A549 (cell line): ENCODE measurements at regions not wholly inside any gene's neighbourhood (a gene's known extent, or its start where the extent isn't known, plus 50 kb on each side); places are given as distances from the start of the nearest gene placed in this dataset.

Experiments used
- ATAC-seq, 2 experiments: fragments of 200-7000 bp in 1 of 2; fragments of >200 bp in 1 of 2; cut with Nextera tagmentation in 1 of 2; cut with Tn5 transposase in 1 of 2; 3 replicates each; pipeline versions ENCODE4 v1.8.0 to v1.9.1; 2018 to 2020; ENCODE audit warnings: mild to moderate bottlenecking in 1 of 2, moderate library complexity in 1 of 2
- CTCF ChIA-PET: fragments of 300-600 bp; sonication (Branson Sonifier 250); formaldehyde crosslinking; extraction: SDS; loops from one replicate; lab custom pipeline; 2021; ENCODE audit warnings: antibody characterized with exemption, inconsistent platforms; lab: Yijun Ruan, JAX
- POLR2A ChIA-PET: fragments of 350-600 bp; formaldehyde crosslinking; extraction: SDS; loops from one replicate; lab custom pipeline; 2021; ENCODE audit warnings: antibody characterized with exemption, inconsistent platforms; lab: Yijun Ruan, JAX
- DNase-seq, 2 experiments: peaks; one replicate each; pipeline versions ENCODE4 v3.0.0 to v3.0.0-alpha.2; 2011 to 2016; ENCODE audit warnings: low read depth in 1 of 2, low spot score in 1 of 2
- FAIRE-seq: peaks from 2 replicates; lab custom pipeline; 2011; peaks lifted over from hg19 to GRCh38; lab: Jason Lieb, UNC
- H3K27ac ChIP-seq, 2 experiments: fragments of >200 bp; sonication (Bioruptor Twin); formaldehyde crosslinking; 3 replicates each; pipeline ENCODE4 v1.5.1; 2016 to 2017
- H3K4me1 ChIP-seq: fragments of >200 bp; sonication (Bioruptor Twin); formaldehyde crosslinking; 3 replicates; pipeline ENCODE4 v1.6.1; 2016
- H3K4me2 ChIP-seq: fragments of >200 bp; sonication (Bioruptor Twin); formaldehyde crosslinking; 3 replicates; pipeline ENCODE4 v1.6.1; 2016
- H3K4me3 ChIP-seq: fragments of >200 bp; sonication (Bioruptor Twin); formaldehyde crosslinking; 3 replicates; pipeline ENCODE4 v1.5.1; 2016
- H3K9me3 ChIP-seq: fragments of >200 bp; sonication (Bioruptor Twin); formaldehyde crosslinking; 3 replicates; pipeline ENCODE4 v1.6.1; 2016
- ATOH8 ChIP-seq: fragments of 250-450 bp; sonication (Bioruptor Pico); IDR thresholded peaks from 2 replicates; pipeline ENCODE4 v1.5.0; 2020; ENCODE audit warnings: low read depth, mild to moderate bottlenecking, moderate library complexity
- BHLHE40 ChIP-seq: IDR thresholded peaks from 2 replicates; pipeline ENCODE4 v1.6.1; 2012; ENCODE audit warnings: low read depth, low read length, inconsistent platforms
- CBX8 ChIP-seq: fragments of 200-600 bp; sonication (generic); IDR thresholded peaks from 2 replicates; pipeline ENCODE4 v1.6.1; 2016
- CTCF ChIP-seq: fragments of >200 bp; sonication (Bioruptor Twin); formaldehyde crosslinking; IDR thresholded peaks from 3 replicates; pipeline ENCODE4 v1.5.1; 2016
- EHF ChIP-seq: fragments of 250-450 bp; sonication (Bioruptor Pico); IDR thresholded peaks from 2 replicates; pipeline ENCODE4 v1.5.0; 2020; ENCODE audit warnings: mild to moderate bottlenecking
- EHMT2 ChIP-seq: fragments of 200-600 bp; sonication (generic); IDR thresholded peaks from 2 replicates; pipeline ENCODE4 v1.6.1; 2016; ENCODE audit warnings: antibody characterized with exemption, low read depth, mild to moderate bottlenecking, moderate library complexity
- ELK1 ChIP-seq: fragments of 150-350 bp; IDR thresholded peaks from 2 replicates; pipeline ENCODE4 v1.6.1; 2014; ENCODE audit warnings: low read depth, mild to moderate bottlenecking, low read length
- EP300 ChIP-seq, 2 experiments: fragments of >200 bp; sonication (Bioruptor Twin); formaldehyde crosslinking; IDR thresholded peaks; 2 replicates in 1 of 2; 3 replicates in 1 of 2; pipeline ENCODE4 v1.6.1; 2016 to 2017
- FOXS1 ChIP-seq: fragments of 250-450 bp; sonication (Bioruptor Pico); IDR thresholded peaks from 2 replicates; pipeline ENCODE4 v1.5.0; 2020; ENCODE audit warnings: mild to moderate bottlenecking, moderate library complexity
- GATA3 ChIP-seq: IDR thresholded peaks from 2 replicates; pipeline ENCODE4 v1.6.1; 2012; ENCODE audit warnings: borderline replicate concordance
- HDAC2 ChIP-seq: fragments of 200-600 bp; sonication (generic); IDR thresholded peaks from 2 replicates; pipeline ENCODE4 v1.6.1; 2016
- HEYL ChIP-seq: fragments of 250-450 bp; sonication (Bioruptor Pico); IDR thresholded peaks from 2 replicates; pipeline ENCODE4 v1.8.0; 2021; ENCODE audit warnings: mild to moderate bottlenecking, moderate library complexity
- HOXA7 ChIP-seq: fragments of 250-450 bp; sonication (Bioruptor Pico); IDR thresholded peaks from 2 replicates; pipeline ENCODE4 v1.5.0; 2020; ENCODE audit warnings: mild to moderate bottlenecking, moderate library complexity
- JUNB ChIP-seq: fragments of >200 bp; sonication (Bioruptor Twin); formaldehyde crosslinking; IDR thresholded peaks from 2 replicates; pipeline ENCODE4 v1.6.1; 2016
- KDM5A ChIP-seq: fragments of 200-600 bp; sonication (generic); IDR thresholded peaks from 2 replicates; pipeline ENCODE4 v1.6.1; 2016; ENCODE audit warnings: antibody characterized with exemption, mild to moderate bottlenecking
- MAFK ChIP-seq: fragments of 450-650 bp; IDR thresholded peaks from 2 replicates; pipeline ENCODE4 v1.6.1; 2014; ENCODE audit not compliant: partially characterized antibody
- MYC ChIP-seq: IDR thresholded peaks from 2 replicates; pipeline ENCODE4 v1.6.1; 2012; ENCODE audit warnings: mild to moderate bottlenecking, inconsistent platforms, low read length, improper control_type of control experiment, borderline replicate concordance
- POLR2A ChIP-seq: IDR thresholded peaks from 2 replicates; pipeline ENCODE4 v1.6.1; 2012; ENCODE audit warnings: mild to moderate bottlenecking, low read length
- POLR2AphosphoS2 ChIP-seq: conservative IDR thresholded peaks from 2 replicates; pipeline ENCODE4 v1.6.1; 2012; ENCODE audit warnings: low read length, improper control_type of control experiment, inconsistent platforms
- RARB ChIP-seq: fragments of 250-450 bp; sonication (Bioruptor Pico); IDR thresholded peaks from 2 replicates; pipeline ENCODE4 v1.8.0; 2021; ENCODE audit warnings: mild to moderate bottlenecking, moderate library complexity
- SMC3 ChIP-seq: fragments of >200 bp; sonication (Bioruptor Twin); formaldehyde crosslinking; IDR thresholded peaks from 3 replicates; pipeline ENCODE4 v1.6.1; 2018; ENCODE audit warnings: inconsistent platforms
- SREBF2 ChIP-seq: fragments of 450-650 bp; IDR thresholded peaks from 2 replicates; pipeline ENCODE4 v1.6.1; 2014; ENCODE audit warnings: mild to moderate bottlenecking, moderate library complexity
- ZC3H11A ChIP-seq: fragments of 450-650 bp; IDR thresholded peaks from 2 replicates; pipeline ENCODE4 v1.6.1; 2014; ENCODE audit warnings: antibody characterized with exemption, mild to moderate bottlenecking
- WGBS: methylation state at CpG from one replicate; pipeline ENCODE4 v1.1.6; 2017; ENCODE audit errors: missing lambda C conversion rate; 5-methylcytosine and 5-hydroxymethylcytosine counted together
- TF ChIP-seq, protein P1 (sequence below): IDR thresholded peaks from 2 replicates; pipeline ENCODE4 v1.6.1; 2012
- TF ChIP-seq, protein P2 (sequence below): fragments of >200 bp; sonication (Bioruptor Twin); formaldehyde crosslinking; IDR thresholded peaks from 2 replicates; pipeline ENCODE4 v1.6.1; 2016

DNA sequence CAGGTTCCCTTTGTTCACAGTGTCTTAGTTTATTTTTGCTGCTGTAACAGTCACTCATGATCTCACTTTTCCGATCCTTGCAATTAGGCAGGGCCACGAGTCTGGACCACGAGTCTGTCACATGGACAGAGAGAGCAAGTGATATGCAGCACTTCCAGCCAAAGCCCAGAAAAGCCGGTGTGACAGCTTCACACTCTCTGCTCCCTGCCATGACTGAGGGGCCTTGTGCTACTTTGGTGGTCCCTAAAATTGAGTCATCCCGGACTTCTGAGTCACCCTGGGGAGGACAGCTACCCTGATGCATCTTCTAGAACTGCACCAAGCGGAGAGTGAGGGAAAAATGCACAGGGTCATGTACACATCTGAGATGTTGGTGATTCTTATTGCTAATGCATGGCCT lies 179.6 kb downstream of the EFNB2 start:
- no peak for TF ChIP-seq EHMT2
- TF ChIP-seq MAFK: no peak
- TF ChIP-seq EHF (CRISPR knock-in tag): no peak
- TF ChIP-seq FOXS1: no peak
- no peak for TF ChIP-seq POLR2AphosphoS2
- no peak for TF ChIP-seq RARB
- no peak for TF ChIP-seq EP300 (IDR thresholded peaks at IDR 0.05)
- no peak for TF ChIP-seq BHLHE40
- Histone ChIP-seq H3K4me3 (no peak overlapping the region), H3K4me1 (no peaks in the 10 kb centered on the region), H3K9me3 (no peaks in the 10 kb centered on the region), H3K27ac (no peak overlapping the region), H3K4me2 (no peak overlapping the region)
- no peak for ATAC-seq
- POLR2A ChIA-PET: no interaction called here
- CTCF ChIA-PET: no interaction called here
- FAIRE-seq: no peak
- WGBS: 52% methylated on average over 4 of the region's 6 CpGs
- DNase-seq: no peak

GRCh38 chr13:106354961-106355360 lies 180.5 kb downstream of the EFNB2 start:
- DNase-seq: no peak
- no peak overlapping the region for H3K4me3 ChIP-seq
- 56% methylated on average over 3 of the region's 3 CpGs for WGBS
- no peak overlapping the region for H3K4me2 ChIP-seq
- CTCF ChIA-PET: interaction anchor here (0.5 kb wide), 1 partner anchor 250 kb away, joined by 3 read pairs; no protein-coding TSS in a partner anchor
- no peaks in the 10 kb centered on the region for H3K4me1 ChIP-seq
- H3K27ac ChIP-seq: no peak overlapping the region
- TF ChIP-seq ZC3H11A (no peak), SREBF2 (no peak), ELK1 (no peak), MAFK (no peak), POLR2A (no peak), KDM5A (no peak), CBX8 (no peak), SMC3 (no peak), HDAC2 (no peak), ATOH8 (CRISPR knock-in tag) (no peak), MYC (no peak), CTCF (no peak), HOXA7 (CRISPR knock-in tag) (no peak), JUNB (no peak), HEYL (CRISPR knock-in tag) (no peak), GATA3 (no peak)
- TF ChIP-seq, protein P1, sequence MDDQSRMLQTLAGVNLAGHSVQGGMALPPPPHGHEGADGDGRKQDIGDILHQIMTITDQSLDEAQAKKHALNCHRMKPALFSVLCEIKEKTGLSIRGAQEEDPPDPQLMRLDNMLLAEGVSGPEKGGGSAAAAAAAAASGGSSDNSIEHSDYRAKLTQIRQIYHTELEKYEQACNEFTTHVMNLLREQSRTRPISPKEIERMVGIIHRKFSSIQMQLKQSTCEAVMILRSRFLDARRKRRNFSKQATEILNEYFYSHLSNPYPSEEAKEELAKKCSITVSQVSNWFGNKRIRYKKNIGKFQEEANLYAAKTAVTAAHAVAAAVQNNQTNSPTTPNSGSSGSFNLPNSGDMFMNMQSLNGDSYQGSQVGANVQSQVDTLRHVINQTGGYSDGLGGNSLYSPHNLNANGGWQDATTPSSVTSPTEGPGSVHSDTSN: no peak
- TF ChIP-seq, protein P2, sequence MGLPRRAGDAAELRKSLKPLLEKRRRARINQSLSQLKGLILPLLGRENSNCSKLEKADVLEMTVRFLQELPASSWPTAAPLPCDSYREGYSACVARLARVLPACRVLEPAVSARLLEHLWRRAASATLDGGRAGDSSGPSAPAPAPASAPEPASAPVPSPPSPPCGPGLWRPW: no peak
- H3K9me3 ChIP-seq: no peaks in the 10 kb centered on the region
- ATAC-seq: no peak
- no peak for FAIRE-seq
- POLR2A ChIA-PET: no interaction called here
